ENCODE measurements at regions not wholly inside any gene's neighbourhood (a gene's known extent, or its start where the extent isn't known, plus 50 kb on each side); places are given as distances from the start of the nearest gene placed in this dataset.

- H3K27me3 ChIP-seq (ENCODE audit: control insufficient read depth in 2 of 2, insufficient read depth in 2 of 2, low read length in 2 of 2), result no peaks in the 10 kb centered on the region
- H2AFZ ChIP-seq (ENCODE audit: low read depth, low read length), result no peak overlapping the region
- WGBS (ENCODE audit: insufficient coverage, low coverage, missing lambda C conversion rate), result 1% methylated on average over 8 of the region's 8 CpGs
- CTCF ChIA-PET (ENCODE audit: low intra/inter-chr PET ratio), result no interaction called here
- H4K20me1 ChIP-seq (replicated peaks; ENCODE audit: control insufficient read depth, insufficient read depth, low read length), result no peaks in the 10 kb centered on the region
- H3K4me2 ChIP-seq (ENCODE audit: insufficient read depth, low read length), result no peak overlapping the region
- H3K36me3 ChIP-seq (ENCODE audit: control insufficient read depth, insufficient read depth, low read length), result no peaks in the 10 kb centered on the region
- no peak overlapping the region for H3K9ac ChIP-seq (ENCODE audit: insufficient read depth in 1 of 2, low read depth in 2 of 2, low read length in 2 of 2)
- in situ Hi-C loops (cut with MboI) (no loop called here), intact Hi-C loops (cut with micrococcal nuclease) (no loop called here)
- FAIRE-seq (no peak), DNase-seq (ENCODE audit: extremely low read depth in 1 of 4, low spot score in 3 of 4) (peak in 1 of 4 experiments; percentile 4), ATAC-seq (no peak)
- POLR2A ChIA-PET, result no interaction called here
- no peak overlapping the region for H3K4me3 ChIP-seq
- H3K9me3 ChIP-seq (replicated peaks; ENCODE audit: control insufficient read depth, insufficient read depth, low read depth, low read length), result no peaks in the 10 kb centered on the region
- BruUV-seq (replicated peaks), result no TSS peak
- no peak overlapping the region for H3K27ac ChIP-seq (ENCODE audit: extremely low read depth, low read depth, low read length)
- TF ChIP-seq PRPF4 (IDR thresholded peaks at IDR 0.05; ENCODE audit: insufficient read depth, low read depth, low read length, poor library complexity, severe bottlenecking), result no peak
- no peak for TF ChIP-seq TEAD4 (IDR thresholded peaks at IDR 0.05; ENCODE audit: low read length)
- TF ChIP-seq TEAD4 (CRISPR knock-in tag; IDR thresholded peaks at IDR 0.05; ENCODE audit: borderline replicate concordance), result no peak
- no peak for TF ChIP-seq HMG20B (CRISPR knock-in tag; IDR thresholded peaks at IDR 0.05)
- TF ChIP-seq MCM5 (IDR thresholded peaks at IDR 0.05; ENCODE audit: low read depth), result no peak
- no peak for TF ChIP-seq PREB (CRISPR knock-in tag; IDR thresholded peaks at IDR 0.05)
- no peak for TF ChIP-seq PKNOX1 (IDR thresholded peaks at IDR 0.05)
- no peak for TF ChIP-seq EP400 (IDR thresholded peaks at IDR 0.05)
- no peak for TF ChIP-seq TAF1 (IDR thresholded peaks at IDR 0.05; ENCODE audit: control insufficient read depth, extremely low read depth, insufficient read depth, low read length, severe bottlenecking)
- TF ChIP-seq TCF7 (IDR thresholded peaks at IDR 0.05; ENCODE audit: borderline replicate concordance), result no peak
- TF ChIP-seq PHB2 (IDR thresholded peaks at IDR 0.05; ENCODE audit: low read depth), result no peak
- no peak for TF ChIP-seq BRF1 (IDR thresholded peaks at IDR 0.05; ENCODE audit: borderline replicate concordance, extremely low read depth, insufficient read length)
- no peak for TF ChIP-seq BMI1 (IDR thresholded peaks at IDR 0.05; ENCODE audit: low read length)
- TF ChIP-seq POU5F1 (IDR thresholded peaks at IDR 0.05; ENCODE audit: borderline replicate concordance, low read depth, low read length, partially characterized antibody), result no peak
- no peak for TF ChIP-seq YY1 (IDR thresholded peaks at IDR 0.05; ENCODE audit: borderline replicate concordance in 1 of 3, control insufficient read depth in 1 of 3, extremely low read depth in 1 of 3, insufficient read depth in 3 of 3, insufficient read length in 1 of 3, insufficient replicate concordance in 2 of 3, low read depth in 1 of 3, low read length in 2 of 3)
- no peak for TF ChIP-seq USF1 (CRISPR knock-in tag; IDR thresholded peaks at IDR 0.05)
- no peak for TF ChIP-seq IRF1 (CRISPR knock-in tag; IDR thresholded peaks at IDR 0.05; ENCODE audit: borderline replicate concordance)
- no peak for TF ChIP-seq MEF2D (tag; conservative IDR thresholded peaks at IDR 0.05; ENCODE audit: low read depth)
- no peaks in the 10 kb centered on the region for H3K4me1 ChIP-seq (replicated peaks in 1 of 2; ENCODE audit: control insufficient read depth in 2 of 2, insufficient read depth in 2 of 2, low read length in 2 of 2)
- no peaks in the 10 kb centered on the region for H3K79me2 ChIP-seq (ENCODE audit: control insufficient read depth, insufficient read depth, low read length)
- no peaks in the 10 kb centered on the region for H3K9me1 ChIP-seq (ENCODE audit: control insufficient read depth, insufficient read depth, low read length)
Measured at GRCh38 chr1:195345149-195345548, 1263.1 kb downstream of the KCNT2 start.

Data from K562 (cell line).